HEK293 (cell line): ENCODE measurements at regions not wholly inside any gene's neighbourhood (a gene's known extent, or its start where the extent isn't known, plus 50 kb on each side); places are given as distances from the start of the nearest gene placed in this dataset.

Experiments used
- OVOL3 ChIP-seq: fragments of 450-650 bp; formaldehyde crosslinking; IDR thresholded peaks from 2 replicates; pipeline ENCODE4 v1.5.1; 2016; ENCODE audit warnings: missing biosample characterization, missing genetic modification characterization
- ZFP37 ChIP-seq: fragments of 450-650 bp; formaldehyde crosslinking; IDR thresholded peaks from 2 replicates; pipeline ENCODE4 v1.5.1; 2016; ENCODE audit warnings: missing biosample characterization, missing genetic modification characterization
- ZNF146 ChIP-seq: fragments of 450-650 bp; formaldehyde crosslinking; IDR thresholded peaks from 2 replicates; pipeline ENCODE4 v1.5.1; 2016; ENCODE audit warnings: missing biosample characterization, missing genetic modification characterization
- ZNF302 ChIP-seq: fragments of 450-650 bp; formaldehyde crosslinking; IDR thresholded peaks from 2 replicates; pipeline ENCODE4 v1.5.1; 2016; ENCODE audit warnings: missing biosample characterization, missing genetic modification characterization, low read depth
- ZNF658 ChIP-seq: fragments of 450-650 bp; formaldehyde crosslinking; IDR thresholded peaks from 2 replicates; pipeline ENCODE4; 2016; ENCODE audit warnings: missing biosample characterization, missing genetic modification characterization
- ZNF670 ChIP-seq: fragments of 450-650 bp; formaldehyde crosslinking; IDR thresholded peaks from 2 replicates; pipeline ENCODE4 v1.5.1; 2016; ENCODE audit warnings: missing biosample characterization, missing genetic modification characterization, low read depth
- TF ChIP-seq, protein P1 (sequence below): sonication (generic); formaldehyde crosslinking; IDR thresholded peaks from 2 replicates; pipeline ENCODE4 v1.8.1; 2022; ENCODE audit warnings: mild to moderate bottlenecking, moderate library complexity, missing genetic modification reagents
- TF ChIP-seq, protein P2 (sequence below): fragments of 450-650 bp; formaldehyde crosslinking; IDR thresholded peaks from 2 replicates; pipeline ENCODE4 v1.5.1; 2016; ENCODE audit warnings: missing biosample characterization, missing genetic modification characterization

DNA sequence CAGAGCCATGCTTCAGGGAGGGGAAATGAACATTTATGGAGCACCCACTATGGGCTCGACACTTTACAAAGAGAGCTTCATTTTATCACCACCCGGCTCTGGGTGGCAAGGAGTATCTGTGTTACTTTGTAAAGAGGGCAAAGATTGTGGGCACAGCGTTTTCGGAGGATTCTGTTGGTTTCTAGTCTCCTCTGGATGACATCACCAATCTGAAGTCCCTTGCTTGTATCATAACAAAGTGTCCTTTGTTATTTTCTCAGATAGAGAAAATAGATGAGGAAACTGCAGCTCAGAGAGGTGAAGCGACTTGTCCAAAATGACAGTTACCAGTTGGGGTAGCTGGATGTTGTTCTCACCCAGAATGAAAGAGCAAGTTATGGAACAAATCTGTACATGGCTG is 162.8 kb downstream of the GLI2 start:
- no peak for TF ChIP-seq OVOL3 (tag by site-specific recombination)
- TF ChIP-seq ZNF658 (tag by site-specific recombination): no peak
- no peak for TF ChIP-seq ZNF670 (tag by site-specific recombination)
- TF ChIP-seq, protein P1, sequence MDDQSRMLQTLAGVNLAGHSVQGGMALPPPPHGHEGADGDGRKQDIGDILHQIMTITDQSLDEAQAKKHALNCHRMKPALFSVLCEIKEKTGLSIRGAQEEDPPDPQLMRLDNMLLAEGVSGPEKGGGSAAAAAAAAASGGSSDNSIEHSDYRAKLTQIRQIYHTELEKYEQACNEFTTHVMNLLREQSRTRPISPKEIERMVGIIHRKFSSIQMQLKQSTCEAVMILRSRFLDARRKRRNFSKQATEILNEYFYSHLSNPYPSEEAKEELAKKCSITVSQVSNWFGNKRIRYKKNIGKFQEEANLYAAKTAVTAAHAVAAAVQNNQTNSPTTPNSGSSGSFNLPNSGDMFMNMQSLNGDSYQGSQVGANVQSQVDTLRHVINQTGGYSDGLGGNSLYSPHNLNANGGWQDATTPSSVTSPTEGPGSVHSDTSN (CRISPR knock-in tag): no peak
- TF ChIP-seq ZFP37 (tag by site-specific recombination): no peak
- TF ChIP-seq, protein P2, sequence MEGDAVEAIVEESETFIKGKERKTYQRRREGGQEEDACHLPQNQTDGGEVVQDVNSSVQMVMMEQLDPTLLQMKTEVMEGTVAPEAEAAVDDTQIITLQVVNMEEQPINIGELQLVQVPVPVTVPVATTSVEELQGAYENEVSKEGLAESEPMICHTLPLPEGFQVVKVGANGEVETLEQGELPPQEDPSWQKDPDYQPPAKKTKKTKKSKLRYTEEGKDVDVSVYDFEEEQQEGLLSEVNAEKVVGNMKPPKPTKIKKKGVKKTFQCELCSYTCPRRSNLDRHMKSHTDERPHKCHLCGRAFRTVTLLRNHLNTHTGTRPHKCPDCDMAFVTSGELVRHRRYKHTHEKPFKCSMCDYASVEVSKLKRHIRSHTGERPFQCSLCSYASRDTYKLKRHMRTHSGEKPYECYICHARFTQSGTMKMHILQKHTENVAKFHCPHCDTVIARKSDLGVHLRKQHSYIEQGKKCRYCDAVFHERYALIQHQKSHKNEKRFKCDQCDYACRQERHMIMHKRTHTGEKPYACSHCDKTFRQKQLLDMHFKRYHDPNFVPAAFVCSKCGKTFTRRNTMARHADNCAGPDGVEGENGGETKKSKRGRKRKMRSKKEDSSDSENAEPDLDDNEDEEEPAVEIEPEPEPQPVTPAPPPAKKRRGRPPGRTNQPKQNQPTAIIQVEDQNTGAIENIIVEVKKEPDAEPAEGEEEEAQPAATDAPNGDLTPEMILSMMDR (tag by site-specific recombination): no peak
- TF ChIP-seq ZNF302 (tag by site-specific recombination): no peak
- no peak for TF ChIP-seq ZNF146 (tag by site-specific recombination)
